COLO829 (cell line): ENCODE measurements at regions not wholly inside any gene's neighbourhood (a gene's known extent, or its start where the extent isn't known, plus 50 kb on each side); places are given as distances from the start of the nearest gene placed in this dataset.
"Not testable (repeated sequence)": the region's sequence is repeated elsewhere in the genome, so short reads cannot be mapped to it uniquely, and the experiment has no call there.

Source experiments
- DNase-seq: peaks from one replicate; pipeline ENCODE4 v3.0.0; 2012; ENCODE audit warnings: low spot score

GRCh38 chr4:24241511-24241910, 342.8 kb downstream of the DHX15 start:
- no peak for DNase-seq

DNA sequence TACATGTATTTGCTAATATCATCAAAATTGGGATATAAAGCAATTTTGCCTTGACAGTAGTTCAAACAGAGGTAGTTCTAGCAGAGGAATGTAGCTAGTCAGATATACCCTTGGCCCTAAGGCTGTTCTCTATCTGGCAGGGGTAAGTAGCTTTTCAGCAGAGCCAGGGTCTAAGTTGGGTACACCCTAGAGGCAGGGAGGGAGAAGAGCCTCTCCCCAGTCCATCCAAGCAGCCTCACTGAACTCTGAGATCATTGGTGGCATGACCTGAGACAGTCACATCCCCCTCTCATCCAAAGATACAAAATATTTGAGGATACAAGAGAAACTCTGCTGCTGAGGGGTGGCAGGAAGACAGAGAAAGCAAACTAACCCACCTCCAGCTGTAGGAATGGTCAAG, 343.7 kb downstream of the DHX15 start:
- DNase-seq = no peak

DNA sequence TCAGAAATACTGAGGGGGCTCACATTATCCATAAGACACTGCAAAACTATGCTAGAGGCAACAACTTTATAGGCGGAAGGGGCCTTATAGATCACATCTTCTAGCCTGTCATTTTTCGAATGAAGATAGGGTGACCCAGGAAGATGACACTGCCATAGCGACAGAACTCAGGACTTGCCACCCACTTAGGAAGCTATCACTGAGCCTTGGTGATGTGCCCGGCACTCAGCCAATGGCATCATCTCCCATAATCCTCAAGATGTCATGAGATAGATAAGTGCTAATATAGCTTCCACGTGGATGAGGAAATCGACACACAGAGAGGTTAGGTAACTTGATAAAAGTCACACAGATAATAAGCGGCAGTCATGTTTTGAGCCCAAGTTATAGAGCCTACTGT, 346.6 kb downstream of the DHX15 start:
- no peak for DNase-seq

GRCh38 chr4:24236532-24236931, 346.7 kb upstream of the PPARGC1A start:
- no peak for DNase-seq

DNA sequence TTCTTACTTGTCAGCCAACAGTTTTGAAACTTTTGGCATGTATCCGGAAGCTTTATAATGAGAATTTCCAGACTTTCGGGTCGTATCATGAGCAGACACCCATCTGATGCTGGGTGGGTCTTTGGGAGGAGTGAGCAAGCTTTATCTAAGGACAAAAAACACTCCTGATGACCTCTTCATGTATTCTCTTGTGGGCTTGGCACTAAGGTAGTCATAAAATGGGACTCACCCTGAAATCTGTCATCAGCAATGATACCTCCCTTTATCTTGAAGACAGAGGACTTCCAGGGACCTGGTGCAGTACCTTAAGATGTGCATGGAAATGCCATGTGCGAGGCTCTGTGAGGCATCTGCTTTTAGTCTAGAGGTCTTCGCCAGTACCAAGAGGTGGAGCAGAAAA, 346.3 kb upstream of the PPARGC1A start:
- no peak for DNase-seq

GRCh38 chr4:24235618-24236017, 345.8 kb upstream of the PPARGC1A start:
- no peak for DNase-seq

DNA sequence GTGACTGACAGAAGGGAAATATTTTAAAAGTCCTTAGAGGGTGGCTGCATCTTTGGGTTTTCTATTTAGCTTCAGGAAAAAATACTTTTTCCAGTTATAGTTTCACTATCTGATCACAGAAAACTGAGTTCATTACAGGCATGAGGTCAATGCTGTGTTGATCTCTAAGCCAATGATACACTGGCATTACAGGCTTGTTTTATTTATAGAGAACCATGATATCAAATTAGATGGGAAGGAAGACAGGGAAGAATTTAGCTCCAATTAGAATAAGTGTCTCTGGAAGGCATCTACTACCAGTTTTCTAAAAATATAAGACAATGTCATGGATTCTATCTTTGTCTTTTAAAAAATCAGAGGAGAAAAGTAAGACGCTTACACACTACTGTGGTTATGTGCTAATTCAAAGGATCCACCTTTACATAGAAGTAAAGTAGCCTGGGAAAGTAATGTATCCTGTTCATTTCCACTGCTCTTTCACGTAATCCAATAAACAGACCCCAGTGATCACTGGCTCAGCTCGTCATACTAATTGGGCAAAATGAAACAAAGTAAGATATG, 344.5 kb upstream of the PPARGC1A start:
- DNase-seq = no peak

- no peak for DNase-seq
Measured at GRCh38 chr4:24230955-24231354, 341.1 kb upstream of the PPARGC1A start.

- no peak for DNase-seq
Measured at GRCh38 chr4:24229978-24230377, 340.1 kb upstream of the PPARGC1A start.

DNA sequence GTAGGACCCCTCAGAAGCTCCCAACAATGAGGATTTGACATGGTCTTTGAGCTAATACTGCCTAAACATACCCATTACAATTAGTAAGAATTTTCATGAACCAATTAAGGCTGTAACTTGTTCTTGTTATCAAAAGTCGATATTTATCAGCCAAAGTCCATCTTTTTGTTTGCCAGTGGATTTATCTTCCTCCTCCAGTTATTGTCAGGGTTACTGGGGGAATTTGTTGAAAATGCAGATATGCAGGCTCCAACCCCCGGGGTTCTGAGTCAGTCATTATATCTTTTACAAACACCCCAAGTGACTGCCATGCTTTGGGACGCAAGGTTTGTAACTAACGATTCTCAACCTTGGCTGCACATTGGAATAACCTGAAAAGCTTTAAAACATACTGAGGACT, 338.8 kb upstream of the PPARGC1A start:
- no peak for DNase-seq

DNA sequence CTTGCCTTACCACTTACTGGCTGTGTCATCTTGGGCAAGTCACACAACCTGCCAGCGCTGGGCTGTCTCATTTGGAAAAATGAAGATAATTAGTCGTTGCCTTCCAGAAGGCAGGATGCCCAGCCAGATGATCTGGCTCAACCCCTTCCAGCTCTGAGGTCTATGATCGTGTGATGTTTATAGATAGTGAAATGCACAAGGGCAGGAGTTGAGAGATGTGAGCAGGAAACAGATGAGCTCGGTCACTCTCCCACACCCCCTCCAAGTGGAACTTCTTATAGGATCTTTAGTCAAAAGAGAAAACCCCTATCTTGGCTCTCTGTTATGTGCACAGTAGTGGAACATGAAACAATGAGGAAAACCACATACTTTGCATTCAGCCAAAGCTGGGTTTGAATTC, 336.8 kb upstream of the PPARGC1A start:
- DNase-seq = no peak

GRCh38 chr4:24226023-24226422, 336.2 kb upstream of the PPARGC1A start:
- no peak for DNase-seq

- DNase-seq = no peak
Measured at GRCh38 chr4:24224446-24224845, 334.6 kb upstream of the PPARGC1A start.

- no peak for DNase-seq
Measured at GRCh38 chr4:24219209-24219608, 329.4 kb upstream of the PPARGC1A start.

DNA sequence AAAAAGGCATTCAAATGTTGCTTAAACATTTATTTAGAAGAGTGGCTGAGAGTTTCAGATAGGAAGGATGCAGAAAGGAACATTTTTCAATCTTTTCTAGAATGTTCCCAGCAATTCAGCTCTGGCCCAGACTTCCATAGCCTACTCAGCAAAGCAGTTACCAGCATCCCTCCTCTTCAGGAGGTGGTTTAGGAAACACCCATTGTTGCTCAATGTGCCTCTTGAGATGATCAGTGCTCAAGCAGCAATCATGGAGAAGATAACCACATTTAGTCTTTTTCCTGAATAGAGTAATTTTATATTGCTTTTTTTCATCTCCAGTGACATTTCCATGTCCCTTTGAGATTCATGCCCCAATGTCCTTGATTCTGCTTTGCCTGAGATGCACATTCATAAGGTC, 328.7 kb upstream of the PPARGC1A start:
- DNase-seq = no peak

DNA sequence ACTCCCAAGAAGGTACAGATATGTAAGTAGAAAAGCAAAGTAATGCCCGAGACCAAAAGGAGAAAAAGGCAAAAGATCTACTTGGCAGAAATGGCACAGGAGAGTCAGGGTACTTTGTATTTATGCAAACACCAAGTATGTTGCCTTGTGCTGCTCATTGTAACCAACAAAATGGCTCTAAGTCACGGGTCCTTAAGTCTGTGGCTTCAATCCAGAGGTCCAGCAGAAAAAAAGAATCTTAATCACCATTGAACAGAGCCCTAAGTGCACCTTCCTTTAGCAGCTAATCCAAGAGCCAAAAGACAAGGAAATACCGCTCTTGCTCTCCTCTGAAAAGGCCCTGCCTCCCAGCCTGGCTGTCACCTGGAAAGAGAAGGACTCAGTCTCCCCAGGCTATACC, 324.9 kb upstream of the PPARGC1A start:
- DNase-seq = no peak

GRCh38 chr4:24213961-24214360, 324.1 kb upstream of the PPARGC1A start:
- no peak for DNase-seq

DNA sequence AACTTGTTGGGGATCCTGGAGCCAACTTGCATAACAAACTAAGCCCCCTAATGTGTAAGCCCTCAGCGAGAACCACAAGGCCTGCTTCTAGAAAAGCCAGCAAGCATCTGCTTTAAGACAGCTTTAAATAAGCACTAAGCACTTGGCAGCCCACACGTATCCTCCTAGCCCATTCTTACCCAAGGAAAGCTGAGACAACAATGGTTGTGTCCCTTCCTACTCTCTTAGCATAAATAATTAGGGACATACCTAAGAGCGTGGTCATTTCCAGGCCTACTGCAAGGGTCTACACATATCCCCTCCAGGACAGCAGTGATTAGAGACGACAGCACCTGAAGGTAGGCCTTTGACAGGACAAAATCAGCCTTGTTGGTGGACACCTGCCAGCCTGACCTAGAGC, 322.8 kb upstream of the PPARGC1A start:
- no peak for DNase-seq

- no peak for DNase-seq
Measured at GRCh38 chr4:24211856-24212255, 322.0 kb upstream of the PPARGC1A start.

DNA sequence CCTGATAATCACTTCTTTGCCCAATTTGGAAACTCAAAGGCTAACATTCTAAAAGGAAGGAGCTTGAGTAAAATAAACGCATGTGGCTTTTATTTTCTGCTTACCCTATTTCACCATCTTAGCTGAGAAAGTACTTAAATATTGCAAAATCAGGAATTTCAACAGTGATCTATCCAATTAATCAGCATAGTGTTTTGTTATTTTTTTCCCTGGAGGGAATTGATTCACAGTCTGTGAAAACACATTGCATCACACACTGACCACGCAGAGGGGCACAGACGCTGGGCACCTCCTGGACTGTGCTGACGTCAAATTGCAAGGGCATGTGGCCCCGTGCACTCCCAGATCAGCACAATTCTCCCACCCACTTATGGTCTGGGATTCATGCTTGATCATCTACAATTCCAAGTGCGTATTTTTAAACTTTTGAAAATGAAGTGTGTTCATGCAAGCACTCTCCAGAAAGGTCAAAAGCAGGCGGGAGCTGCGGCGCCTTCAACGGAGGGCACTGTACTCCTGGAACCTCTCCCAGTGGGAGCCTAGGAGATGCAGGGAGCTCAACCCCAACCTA, 320.6 kb upstream of the PPARGC1A start:
- no peak for DNase-seq

- DNase-seq = no peak
Measured at GRCh38 chr4:24209906-24210305, 320.1 kb upstream of the PPARGC1A start.

GRCh38 chr4:24209131-24209530, 319.3 kb upstream of the PPARGC1A start:
- DNase-seq = no peak

DNA sequence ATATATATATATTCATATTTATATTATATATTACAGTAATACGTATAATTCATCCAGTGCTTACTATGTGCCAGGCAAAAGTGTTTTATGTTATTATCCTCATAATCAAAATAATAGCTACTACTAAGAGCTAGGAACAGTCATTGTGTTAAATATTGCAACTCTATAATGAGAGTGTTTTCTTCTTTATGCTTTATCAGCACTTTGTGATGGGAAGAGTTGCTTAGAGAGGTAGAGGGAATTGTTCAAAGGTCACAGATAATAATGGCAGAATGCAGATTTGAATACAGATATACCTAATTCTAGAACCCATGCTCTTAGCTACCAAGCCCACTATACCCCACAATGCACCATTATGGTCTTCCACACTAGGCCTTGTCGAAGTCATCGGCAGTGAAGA, 318.8 kb upstream of the PPARGC1A start:
- no peak for DNase-seq

- DNase-seq = not testable (repeated sequence)
Measured at GRCh38 chr4:24204708-24205107, 314.9 kb upstream of the PPARGC1A start.

- no peak for DNase-seq
Measured at GRCh38 chr4:24203926-24204325, 314.1 kb upstream of the PPARGC1A start.
